HG03432 (cell line): ENCODE measurements at regions not wholly inside any gene's neighbourhood (a gene's known extent, or its start where the extent isn't known, plus 50 kb on each side); places are given as distances from the start of the nearest gene placed in this dataset.

Source experiments
- ATAC-seq: cut with Tn5 transposase; IDR thresholded peaks from one replicate; pipeline ENCODE4 v1.9.1; 2021; ENCODE audit warnings: mild to moderate bottlenecking, moderate library complexity; ENCODE audit not compliant: unreplicated experiment

DNA sequence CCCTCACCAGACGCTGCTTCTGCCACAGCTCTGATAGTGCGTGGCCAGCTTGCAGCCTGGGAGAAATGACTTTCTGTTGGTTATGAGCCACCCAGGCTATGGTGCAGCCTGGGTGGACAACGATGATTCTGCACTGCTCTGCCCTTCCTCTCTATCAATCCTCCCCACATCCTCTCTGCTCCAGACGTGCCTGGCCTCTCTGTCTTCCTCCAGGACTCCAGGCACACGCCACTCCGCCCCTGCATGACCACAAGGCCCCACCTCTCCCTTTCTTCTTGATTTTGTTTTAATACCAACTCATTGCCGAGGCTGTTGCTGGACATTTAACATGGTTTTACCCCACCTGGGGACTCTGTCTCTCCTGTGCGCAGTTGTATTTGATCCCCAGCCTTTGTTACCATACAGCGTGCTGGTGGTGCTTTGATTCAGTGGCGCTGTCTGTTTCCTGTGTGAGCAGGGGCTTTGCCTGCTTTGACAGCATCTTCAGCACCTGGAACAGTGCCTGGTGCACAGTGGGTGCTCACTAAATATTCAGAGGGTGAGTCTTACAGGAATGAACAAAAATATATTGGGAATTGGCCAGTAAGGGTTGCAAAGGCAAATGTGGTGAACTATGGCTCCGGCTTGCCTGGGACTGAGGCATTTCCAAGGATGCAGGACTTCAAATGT lies 280.9 kb downstream of the CDH26 start:
- ATAC-seq: no peak

DNA sequence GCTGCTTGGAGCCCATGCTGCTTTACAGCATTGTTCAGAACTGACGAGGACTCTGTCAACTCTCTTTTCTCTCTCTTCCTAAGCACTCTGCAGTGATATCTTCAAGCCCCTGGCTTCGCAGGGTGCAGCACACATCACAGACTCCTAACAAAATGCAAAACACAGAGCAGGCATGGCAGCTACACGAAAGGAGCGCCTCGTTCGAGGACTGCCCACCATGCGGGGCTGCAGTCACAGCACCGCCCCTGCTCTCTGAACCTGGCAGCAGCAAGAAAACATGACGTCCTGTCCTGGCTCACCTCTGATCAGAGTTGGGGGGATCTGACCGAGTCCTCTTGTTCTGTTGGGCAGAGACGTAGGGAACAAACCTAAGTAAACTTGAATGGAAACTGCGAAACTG lies 281.7 kb downstream of the CDH26 start:
- no peak for ATAC-seq

DNA sequence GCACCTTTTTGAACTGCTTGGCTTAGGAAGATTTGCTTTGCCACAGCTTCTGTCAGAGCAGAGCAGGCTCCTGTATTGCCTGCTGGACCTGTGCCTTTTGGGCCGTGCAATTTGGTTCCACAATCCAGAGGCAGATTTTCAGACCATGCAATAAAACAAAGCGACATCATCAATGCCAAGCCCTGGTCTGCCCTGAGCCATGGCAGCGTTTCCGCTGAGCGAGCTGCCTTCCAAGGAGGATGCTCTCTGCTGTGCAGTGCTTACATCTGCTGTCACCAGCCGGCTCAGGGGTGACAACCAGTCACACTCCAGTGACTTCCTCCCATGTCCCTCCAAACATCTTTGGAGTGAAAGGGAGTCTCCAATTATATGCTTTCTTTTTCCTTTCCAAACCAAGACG lies 282.2 kb downstream of the CDH26 start:
- no peak for ATAC-seq

DNA sequence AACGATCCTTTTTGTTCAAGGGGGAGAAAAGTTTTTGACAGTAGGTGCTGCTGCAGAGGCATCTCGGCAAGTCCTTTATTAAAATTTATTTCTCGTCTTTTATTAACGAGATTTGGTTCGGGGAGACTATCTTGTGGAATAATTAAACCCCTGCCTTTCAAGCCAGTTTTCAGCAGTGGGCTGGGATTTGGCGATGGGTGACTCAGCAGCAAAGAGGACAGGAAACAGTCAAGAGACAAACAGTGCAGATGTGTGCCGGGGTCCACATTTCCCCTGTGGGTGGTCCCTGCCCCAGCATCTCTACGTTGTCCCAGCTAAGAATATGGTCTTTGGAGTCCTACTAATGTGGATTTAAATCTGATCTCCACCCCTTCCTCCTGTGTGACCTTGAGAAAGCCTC lies 282.8 kb downstream of the CDH26 start:
- ATAC-seq: no peak

DNA sequence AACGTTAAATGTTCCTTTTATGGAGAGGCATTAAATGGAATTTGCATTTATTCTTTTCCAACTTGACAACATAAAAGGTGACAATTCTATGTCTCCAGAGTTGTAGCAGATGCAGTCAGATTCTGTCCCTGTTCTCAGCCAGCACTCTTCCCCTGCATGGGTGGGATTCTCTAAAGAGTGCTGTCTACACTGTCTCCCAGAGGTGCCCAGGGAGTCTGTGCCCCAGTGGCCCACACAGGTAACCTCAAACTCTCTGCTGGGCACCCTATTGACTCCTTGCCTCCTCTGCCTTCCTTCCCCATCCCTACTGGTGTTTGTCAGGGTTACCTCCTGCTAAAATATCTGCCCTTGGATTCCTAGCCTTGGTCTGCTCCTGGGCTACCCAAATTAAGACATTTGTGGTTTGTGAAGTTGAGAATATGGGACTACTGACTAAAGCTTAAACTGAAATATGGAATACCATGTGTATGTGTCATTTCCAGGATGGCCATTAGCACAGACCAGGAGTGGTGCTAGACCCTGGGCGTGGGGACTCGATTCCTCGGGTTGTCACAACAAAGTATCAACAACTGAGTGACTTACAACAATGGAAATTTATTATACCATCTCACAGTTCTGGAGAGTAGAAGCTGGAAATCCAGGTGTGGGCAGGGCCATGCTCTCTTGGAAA lies 284.7 kb downstream of the CDH26 start:
- no peak for ATAC-seq

DNA sequence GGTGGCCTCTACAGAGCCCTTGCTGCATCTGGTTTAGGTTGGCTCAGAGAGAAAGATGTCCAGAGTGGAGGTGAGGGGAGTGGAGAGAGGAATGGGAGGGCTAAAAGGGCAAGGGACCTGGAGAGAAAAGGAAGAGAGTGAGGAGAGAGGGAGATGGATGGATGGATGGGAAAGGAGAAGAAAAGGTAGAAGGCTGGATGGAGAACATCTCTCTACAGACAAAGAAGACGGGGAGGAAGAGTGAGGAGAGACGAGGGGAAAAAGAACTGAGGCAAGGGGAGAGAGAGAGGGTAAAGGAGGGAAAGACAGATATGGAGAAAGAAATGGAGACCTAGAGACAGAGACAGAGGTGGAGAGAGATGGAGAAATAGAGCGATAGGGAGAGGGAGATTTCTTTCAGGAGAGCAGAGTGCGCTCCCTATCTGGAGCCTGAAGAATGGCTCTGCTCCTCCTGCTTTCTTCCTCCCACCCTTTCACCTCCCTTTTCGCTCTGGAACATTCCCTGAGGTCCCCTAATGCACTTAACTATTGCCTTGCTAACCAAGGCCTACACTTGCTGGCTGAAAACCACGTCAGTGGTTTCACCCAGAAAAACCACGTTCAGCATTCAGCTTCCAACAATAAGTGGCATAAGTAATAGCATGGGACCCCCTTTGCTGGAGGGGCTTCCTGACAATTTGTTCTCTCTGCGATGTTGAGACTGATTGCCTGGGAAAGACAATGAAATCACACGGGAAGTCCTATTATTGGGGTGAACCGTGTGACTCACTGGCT lies 286.3 kb downstream of the CDH26 start:
- no peak for ATAC-seq

DNA sequence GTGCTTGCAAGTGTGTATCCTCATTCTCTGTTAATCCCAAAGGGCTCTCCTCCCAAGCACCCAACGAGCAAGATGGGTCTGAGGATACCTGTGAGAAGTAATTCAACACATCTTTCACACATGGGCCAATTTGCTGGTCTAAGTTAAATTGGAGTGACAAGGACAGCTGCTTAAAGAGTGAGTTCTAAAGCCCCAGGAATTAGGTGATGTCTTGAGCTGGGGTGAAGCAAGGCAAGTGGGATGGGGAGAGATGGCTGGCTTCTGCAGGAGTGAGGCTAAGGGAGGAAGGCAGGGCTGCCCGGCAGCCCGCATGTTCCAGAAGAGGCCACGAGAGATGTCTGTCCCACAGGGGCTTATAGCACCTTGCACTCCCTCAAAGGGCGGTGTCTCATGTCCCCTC lies 288.5 kb downstream of the CDH26 start:
- ATAC-seq: no peak

DNA sequence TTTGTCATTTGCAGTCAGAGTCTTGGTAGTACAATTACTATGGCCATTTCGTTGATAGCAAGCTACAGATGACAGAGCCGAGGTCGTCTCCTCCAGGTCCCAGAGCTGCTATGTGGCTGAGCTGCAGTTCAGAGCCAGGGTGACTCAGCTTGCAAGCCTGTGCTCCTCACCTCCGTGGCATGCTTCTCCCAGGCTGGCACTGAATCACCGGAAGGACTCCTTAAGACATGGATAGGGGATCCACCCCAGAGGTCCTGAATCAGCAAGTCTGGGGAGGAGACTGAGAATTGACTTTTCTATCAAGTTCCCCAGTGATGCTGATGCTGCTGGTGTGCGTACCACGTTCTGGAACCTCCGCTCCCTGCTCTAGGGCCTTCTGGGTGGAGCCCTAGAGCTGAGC lies 291.2 kb downstream of the CDH26 start:
- ATAC-seq: no peak

DNA sequence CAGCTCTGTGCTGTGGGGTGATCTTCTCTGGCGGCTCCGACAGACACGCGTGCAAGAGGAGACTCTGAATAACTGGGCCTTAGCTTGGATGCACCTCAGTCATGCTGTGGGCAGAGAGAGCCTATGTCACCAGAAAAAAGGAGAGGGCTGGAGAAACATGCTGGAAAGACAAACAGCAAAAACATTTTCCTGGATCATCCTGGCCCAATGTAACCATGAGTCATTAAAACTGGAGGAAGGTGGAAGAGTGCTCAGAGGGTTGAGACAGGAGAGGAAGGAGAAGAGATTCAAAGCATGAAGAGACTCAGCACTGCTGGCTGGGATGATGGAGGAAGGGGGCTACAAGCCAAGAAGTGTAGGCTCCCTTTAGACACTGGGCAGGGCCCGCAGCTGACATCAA lies 292.0 kb downstream of the CDH26 start:
- ATAC-seq: no peak

DNA sequence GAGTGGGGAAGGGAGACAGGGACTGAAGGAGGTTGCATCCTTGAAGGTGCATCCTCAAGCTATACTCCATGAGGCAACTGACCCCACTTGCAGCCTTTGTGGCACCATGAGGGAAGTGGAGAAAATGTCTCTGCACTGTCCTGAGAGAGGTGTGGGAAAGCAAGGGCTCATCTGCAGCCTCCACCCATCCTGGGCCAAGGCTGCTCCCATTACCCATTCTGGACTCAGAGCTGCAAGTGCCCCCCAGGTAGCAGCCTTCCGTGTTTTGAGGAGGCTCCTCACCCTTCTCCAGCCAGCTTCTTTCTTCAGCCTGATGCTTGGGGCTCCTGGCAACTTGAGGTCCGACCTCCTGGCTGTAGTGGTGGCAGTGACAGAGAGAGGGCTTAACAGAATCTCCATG lies 294.6 kb downstream of the CDH26 start:
- no peak for ATAC-seq

DNA sequence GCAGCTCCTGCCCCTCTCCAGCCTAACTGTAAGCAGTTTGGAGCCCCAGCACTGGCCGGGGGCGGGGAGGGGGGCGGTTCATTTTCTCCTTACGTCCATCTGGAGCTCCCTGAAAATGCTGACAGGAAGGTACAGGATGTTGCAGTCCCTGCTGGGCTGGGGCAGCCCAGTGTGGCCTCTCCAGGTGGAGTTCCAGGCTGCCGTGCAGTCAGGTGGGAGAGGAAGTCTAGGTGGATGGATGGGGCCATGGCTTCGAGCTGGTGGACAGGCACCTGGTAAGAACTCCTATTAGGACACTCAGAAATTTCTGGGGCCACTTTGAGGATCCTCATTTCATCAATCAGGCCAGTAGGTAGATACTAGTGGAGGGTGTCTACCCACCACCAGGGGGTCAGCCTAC lies 295.2 kb downstream of the CDH26 start:
- ATAC-seq: no peak

DNA sequence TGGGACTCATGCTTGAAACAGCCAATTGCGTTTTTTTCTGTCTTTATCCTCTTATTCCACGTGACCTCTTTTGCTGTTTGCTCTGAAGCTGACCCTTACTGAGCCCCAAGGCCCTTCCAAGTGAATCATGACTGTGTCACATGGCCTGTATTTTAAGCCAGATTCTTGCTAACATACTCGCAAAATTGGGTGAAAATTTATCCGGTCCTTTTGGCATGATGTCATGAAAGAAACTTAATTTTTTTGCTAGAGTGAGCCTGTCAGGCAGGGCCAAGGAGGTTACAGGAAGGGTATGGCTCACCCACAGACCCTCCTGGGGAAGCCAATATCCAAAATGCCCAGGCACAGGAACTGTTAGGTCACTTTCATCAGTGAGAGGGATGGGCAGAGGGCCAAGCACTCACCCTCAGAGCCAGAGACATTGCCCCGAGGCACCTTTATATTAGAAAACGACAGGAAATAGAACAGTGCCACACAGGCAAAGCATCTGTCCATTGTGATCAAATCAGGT lies 296.7 kb downstream of the CDH26 start:
- no peak for ATAC-seq

DNA sequence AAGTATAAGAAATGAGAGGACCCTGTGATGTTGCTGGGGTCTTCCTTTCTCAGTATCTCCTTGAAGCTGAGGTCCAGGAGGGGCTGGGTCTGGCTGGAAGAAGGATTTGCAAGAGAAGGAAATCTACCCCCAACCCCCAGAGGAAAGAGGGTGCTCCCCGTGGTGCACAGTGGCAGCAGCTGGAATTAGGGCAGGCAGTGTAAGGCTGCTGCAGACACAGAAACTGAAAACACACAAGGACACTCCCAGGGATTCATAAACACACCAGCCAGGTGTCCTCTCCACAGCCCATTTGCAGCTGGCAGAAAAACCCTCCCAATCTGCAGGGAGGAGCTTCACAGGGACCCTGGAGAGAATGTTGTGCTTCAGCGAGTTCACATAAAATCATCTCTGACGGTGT lies 297.2 kb downstream of the CDH26 start:
- no peak for ATAC-seq

DNA sequence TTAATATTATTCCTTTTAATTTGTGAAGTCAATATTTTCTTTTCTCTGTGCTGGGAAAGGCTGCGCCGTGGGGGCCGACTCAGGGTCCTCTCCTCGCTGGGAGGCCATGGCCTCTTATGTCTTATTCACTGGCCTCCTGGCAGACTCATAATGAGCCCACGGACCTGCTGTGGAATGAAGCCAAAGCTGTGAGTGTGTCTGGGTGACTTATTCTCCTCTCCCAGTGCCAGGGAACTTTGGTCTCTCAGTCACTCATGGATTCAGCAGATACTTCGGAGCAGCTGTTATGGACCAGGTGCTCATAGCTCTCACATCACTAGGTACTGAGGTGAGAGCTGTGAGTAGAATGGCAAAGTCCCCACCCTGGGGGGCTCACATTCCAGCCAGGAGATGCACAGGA lies 297.6 kb downstream of the CDH26 start:
- no peak for ATAC-seq

DNA sequence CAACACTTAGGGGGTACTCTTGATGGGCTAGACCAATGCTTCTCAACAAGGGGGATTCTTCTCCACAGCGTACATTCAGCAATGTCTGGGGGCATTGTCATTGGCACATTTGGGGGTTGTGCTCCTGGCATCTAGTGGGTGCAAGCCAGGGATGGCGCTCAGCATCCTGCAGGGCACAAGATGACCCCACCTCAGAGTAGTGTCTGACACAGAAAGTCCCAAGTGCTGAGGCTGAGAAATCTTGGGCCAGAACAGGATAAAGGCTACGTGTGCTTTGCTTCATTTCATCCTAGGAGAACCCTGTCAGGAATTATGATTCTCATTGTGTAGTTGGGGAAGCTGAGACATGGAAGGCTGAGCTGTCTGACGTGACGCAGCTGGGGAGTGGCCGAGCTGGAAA lies 298.6 kb downstream of the CDH26 start:
- no peak for ATAC-seq

DNA sequence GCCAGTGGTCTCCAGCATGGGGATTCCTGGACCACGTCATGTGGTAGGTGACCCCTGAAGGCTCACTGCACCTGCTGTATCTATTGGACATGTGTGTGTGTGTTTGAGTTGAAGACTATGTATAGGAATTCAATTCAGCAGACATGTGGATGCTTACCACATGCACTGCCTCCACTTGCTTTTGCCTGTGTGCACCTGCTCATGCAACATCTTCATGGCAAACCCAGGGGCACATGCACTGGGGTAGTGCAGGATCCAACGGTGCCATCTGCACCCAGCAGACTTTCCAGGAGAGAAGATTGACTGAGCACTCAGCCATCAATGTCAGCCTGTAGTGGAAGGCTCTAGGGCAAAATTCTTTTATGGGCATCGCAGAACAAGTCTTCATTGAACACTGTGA lies 299.4 kb downstream of the CDH26 start:
- ATAC-seq: no peak

DNA sequence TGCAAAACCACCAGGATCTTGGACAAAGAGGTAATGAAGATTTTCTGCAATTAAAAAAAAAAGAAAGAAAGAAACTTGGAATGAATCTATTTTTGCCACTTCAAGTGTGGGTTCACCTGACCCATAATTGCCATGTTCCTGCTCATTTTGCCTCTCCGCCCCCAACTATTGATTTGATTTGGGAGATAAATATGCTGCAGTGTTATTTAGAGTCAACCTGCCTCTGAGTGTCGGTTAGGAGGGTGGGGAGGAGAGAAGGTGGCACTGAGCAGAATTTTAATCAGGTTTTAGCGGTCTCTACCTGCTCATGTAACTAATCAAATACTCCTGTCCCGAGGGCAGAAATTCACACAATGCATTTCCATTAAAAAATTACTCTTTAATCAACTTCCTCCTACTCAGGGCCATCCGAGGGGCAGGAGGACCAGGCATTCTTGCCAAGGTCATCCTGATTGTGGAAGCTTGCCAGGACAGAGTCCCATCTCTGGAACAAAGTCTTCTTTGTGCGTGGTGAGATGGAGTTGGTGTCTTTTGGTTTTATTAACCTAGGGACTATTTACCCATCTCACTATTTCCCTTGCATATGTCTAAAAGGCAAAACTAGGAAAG lies 300.1 kb downstream of the CDH26 start:
- no peak for ATAC-seq

DNA sequence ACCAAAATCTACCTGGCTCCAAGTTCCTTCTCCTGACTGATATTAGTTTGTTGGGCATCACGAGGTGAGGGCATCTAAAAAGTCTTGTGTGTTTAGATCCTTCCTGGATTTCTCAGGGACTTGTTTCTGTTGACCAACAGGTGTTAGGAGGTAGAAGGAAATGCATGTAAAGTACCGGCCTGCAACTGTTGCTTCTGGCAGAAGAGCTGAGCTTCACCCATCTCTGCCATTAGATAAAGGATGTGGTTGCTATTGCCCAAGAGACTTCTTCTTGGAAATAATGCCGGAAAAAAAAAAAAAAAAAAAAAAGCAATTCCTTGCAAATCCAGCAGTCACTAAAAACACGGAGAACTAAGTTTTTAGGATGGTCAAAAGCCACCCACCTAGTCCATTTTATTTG lies 303.1 kb downstream of the CDH26 start:
- no peak for ATAC-seq

DNA sequence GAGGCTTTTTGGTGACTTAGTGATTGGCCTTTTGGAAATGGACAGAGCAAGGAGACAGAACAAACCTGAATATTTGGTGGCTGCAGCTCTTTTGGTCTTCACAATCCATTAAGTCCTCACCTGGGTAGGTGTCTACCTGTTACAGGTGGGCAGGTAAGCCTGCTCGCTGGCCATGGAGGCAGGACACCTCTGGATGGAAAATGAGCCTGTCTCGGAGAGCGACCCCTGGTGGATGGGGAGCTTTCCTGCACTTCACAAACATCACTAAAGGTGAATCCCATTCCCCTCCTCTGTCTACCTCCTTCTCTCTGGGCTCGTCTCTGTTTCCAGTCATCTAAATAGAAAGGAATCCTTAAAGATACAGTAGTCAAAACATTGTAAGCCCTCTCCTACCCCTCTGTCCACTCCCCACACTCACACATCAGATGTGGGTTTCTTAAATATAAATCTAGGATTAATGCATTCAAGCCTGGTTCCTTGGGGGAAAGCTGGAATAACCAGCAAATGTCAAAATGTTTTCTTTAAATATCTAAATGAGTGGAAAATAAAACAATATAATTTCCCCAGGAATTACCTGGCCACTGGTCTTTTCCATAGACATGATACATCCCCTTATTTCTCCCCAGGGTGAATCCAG lies 304.9 kb downstream of the CDH26 start:
- no peak for ATAC-seq

DNA sequence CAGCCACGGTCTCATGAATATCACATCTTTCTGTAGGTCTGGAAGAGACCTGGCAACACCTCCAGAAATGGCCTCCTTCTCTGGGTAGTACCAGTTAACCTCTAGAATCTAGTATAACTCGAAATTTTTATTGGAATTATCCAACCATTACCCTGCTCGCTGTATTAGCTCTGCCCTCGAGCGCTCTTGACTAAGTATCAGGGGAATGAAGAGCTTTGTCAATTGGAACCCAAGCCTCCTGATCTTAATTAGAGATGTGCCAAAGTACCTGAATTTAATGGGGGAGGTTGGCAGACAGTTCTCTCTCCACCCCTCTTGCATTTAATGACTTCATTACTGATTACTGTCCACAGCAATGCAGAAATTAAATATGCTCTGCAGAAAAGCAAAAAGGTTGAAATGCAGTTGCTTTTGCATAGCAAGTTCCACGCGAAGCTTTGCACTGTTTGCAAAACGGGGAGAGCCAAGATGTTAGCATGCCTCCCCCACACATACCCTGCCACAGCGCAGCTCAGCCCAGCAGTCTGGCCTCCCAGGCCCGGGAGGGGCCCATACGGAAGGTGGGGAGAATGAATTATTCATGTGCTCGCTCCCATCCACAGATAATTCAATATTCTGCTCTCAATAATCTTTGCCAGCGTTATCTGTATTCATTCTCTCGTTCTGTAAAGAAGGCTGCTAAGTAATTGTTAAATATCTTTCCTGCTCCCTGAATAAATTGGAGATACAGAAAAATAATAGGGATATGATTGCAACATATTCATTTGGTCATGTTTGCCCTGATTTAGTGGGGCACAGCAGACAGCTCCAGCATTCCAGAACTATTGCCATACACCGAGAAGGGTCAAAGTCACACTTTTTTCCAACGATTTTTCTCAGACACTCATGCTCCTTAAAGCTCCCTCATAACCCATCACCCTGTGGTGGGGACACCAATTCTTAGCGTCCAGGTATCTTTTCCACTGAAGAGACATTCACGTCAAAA lies 305.8 kb downstream of the CDH26 start:
- no peak for ATAC-seq
